ENCODE measurements at regions not wholly inside any gene's neighbourhood (a gene's known extent, or its start where the extent isn't known, plus 50 kb on each side); places are given as distances from the start of the nearest gene placed in this dataset.
A peak's percentile ranks its signal among the peaks of the same experiment; 100 is the strongest.

DNA sequence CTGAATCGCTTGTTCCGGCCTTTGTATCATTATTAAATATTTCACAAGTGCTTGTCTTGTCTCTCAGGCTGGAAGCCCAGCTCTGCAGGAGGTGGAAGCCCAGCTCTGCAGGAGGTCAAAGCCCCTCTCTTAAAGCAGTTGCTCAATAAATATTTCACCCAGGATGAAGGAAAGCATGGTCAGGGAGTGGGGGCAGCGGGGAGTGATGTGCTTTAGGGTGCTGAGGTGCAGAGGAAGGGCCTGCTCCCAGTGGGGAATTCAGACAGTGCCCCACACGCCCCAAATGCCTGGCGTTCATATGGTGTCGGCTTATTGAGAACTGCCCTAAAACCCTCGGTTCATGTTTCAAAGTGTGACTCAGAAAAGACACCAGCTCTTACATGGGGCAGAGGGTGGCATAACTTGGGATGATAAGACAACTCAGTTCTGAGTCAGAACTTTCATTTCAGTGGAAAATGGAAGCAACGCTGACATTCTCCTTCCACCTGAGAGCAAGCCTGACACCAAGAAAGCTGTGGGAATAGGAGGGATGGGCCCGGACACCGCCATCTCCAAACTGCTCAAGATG lies 114.3 kb upstream of the DAP start:
- no peak for DNase-seq

DNA sequence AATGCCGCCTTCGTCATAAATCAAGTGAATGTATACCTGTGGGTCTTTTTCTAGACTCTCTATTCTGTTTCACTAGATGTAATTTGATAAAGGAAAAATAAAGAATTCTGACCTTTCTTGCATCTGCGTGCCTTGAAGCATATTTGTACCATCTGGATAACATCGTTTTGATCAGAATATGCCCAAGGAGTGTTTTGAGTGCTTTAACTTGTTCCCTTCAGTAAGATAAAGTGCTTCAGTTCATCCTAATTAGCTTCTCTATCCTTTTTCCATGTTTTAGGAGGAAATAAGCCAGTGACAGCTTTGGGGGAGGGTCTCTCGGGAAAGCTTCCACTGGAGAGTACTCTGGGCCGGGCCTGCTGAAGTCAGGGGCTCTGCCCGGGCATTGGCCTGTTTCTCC lies 113.5 kb upstream of the DAP start:
- DNase-seq, result no peak

DNA sequence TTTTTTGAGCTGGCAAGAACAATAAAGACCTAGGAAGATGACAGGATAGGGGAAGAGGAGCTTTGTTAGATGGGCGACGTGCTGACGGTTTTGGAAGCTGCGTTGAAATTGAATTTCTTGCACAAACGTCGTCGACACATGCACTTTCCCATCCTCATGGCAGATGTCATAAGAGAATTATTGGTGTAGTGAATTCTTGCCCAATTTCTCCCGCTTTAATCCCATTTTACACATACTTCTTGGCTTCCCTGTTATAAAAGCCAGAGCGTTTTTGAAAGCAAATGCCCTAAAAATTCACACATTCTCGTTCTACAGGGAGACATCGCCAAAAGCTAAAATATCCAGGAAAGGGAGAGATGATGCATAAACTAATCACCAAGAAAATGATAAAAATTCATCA lies 109.8 kb upstream of the DAP start:
- DNase-seq, result no peak

DNA sequence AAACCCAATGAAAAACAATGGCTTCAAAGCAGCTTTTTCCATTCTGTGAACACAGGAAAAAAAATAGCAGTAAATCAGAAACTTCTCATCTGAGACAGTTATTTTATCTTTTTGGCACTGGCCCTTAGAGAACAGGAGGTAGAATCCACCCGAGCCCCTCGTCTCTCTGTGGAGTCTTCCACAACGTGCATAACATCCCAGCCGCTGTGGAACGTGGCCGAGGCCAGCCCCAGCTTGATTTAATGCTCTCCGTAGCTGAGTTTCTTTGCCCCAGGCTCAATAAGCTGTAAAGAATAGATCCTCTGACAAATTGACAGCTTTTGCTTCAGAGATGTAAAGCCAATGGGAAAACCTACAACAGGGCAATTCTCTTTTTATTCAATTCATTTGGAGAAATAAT lies 107.9 kb upstream of the DAP start:
- no peak for DNase-seq

DNA sequence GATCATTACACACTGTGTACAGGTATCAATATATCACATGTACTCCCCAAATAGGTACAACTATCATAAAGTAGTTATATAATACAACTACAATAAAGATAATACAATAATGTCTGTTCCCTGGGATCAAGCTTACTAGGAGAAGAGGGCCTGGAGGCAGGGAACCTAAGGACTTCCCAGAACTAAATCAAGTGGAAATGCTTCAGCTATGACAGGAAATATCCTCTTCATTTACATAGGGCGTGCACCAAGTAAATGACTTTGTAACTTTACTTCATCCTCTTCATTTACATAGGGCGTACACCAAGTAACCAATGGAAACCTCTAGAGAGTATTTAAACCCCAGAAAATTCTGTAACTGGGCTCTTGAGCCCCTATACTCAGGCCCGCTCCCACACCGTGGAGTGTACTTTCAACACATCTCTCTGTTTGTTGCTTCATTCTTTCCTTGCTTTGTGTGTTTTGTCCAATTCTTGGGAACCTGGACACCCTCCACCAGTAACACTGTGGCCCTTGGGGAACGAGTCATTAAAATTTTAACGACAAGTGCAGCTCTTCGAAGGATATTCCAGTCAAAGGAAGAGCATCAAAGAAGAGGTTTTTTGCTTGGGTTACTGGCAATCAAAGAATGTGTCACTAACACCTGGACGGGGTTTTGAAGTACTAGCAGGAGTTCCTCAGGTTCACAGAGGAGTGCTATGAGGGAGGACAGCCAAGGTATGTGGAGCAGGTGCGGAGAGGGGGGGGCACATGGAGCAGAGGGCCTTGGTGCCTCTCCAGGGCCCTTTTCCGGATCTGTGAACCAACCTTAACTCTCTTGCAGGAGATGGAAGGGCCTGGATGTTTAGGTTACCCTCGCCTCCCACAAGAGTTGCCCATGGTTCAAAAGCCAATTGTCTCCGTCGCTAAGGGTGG lies 106.6 kb upstream of the DAP start:
- no peak for DNase-seq

DNA sequence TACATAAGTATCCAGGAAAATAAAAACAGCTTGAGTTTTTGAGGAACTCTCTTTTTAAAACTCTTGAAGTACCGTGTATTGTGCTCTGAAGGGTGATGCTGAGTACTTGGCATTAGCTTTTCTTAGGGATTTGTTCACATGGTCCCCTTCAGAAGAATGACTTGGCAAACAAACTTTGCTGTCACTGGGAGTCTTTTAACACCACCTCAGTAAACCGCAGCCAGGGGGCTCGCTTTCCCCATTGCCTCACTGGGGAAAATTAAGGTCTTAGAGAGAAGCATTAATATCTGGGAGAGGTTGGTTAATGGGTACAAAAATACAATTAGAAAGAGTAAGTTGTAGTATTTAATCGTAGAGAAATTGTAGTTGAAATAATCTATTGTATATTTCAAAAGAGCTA lies 105.9 kb upstream of the DAP start:
- DNase-seq, result no peak

DNA sequence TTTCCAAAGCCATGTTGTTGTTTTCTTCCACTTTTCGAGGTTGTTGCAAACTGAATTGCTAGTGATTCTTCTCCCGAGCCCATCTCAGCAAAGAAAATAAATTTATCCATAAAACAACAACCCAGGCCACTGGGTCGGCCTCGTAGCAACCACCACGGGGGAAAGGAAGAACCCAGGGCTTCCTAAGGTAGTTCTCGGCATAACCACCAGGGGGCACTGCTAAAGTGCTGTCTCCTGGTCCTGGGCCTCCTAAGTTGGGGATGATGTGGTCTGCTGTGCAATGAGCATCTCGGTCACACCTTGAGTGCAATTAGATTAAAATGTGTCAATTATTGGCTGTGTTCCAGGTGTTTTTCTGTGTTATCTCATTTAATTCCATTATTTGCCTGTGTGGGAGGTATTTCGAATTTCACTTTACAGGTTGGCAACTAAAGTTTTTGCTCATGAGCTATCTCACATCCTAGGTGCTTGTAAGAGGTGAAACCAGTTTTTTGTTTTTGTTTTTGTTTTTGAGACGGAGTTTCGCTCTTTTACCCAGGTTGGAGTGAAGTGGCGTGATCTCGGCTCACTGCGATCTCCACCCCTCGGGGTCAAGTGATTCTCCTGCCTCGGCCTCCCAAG lies 102.8 kb upstream of the DAP start:
- DNase-seq, result peak; percentile 84

DNA sequence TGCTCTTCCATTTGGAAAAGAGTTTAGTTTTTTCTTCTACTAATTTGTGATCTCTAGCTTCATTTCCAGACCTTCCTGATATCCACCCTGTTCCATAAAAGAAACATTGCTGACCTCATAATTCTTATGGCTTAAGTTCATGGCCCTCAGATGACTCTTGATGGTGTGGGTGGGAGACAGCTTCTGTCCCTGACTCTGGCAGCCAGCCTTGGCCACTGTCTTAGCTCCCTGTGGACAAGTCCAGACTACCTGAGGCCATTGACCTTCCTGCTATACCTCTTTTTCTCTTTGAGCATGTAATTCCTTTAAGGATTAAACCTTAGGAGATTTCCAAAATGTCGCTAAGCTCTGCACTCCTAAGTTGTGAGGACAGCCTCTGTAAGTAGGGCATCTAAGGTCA lies 101.1 kb upstream of the DAP start:
- no peak for DNase-seq

DNA sequence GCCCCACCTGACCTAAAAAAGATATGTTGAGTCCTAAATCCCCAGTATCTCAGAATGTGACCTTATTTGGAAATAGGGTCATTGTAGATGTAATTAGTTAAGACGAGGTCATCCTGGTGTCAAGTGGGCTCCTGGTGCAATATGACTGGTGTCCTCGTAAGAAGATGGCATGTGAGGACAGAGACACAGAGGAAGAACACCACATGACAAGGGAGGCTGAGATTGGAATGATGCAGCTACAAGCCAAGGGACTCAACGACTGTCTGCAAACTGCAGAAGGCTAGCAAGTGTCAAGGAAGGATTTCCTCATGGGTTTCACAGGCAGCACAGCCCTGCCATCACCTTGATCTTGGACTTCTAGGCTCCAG lies 100.4 kb upstream of the DAP start:
- DNase-seq, result no peak

DNA sequence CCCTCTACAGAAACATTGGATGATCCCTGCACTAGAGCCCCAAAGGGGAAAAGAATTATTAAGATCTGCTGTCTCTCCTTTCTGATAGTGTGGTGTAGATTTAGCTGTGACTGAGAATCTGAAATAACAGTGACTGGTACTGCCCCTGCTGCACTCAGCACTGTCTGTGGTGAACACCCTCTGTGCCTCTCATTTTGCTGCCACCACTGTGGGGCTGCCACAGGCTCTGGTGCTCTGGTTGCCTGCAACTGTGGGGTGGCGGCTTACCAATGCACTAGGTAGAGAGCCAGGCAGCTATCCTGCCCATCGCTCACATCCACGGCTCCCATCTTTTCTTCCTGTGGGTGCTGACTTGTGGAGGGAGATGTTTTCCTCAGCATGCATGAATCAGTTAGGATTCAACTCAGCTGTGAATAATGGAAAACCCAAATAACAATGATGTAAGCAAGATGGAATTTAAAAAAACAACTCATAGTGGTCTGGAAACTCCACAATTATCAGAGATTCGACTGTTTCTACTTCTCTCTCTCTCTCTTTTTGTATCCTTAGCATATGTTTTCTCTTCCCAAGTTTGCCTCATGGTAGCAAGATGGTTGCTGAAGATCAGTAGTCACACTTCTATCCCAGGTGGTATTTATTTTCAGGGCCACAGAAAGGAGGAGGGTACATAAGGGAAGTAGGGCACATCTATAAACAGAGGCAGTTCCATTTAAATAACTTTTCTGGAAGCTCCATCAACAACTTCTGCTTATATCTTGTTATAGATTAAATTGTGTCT lies 99.8 kb upstream of the DAP start:
- DNase-seq, result no peak

DNA sequence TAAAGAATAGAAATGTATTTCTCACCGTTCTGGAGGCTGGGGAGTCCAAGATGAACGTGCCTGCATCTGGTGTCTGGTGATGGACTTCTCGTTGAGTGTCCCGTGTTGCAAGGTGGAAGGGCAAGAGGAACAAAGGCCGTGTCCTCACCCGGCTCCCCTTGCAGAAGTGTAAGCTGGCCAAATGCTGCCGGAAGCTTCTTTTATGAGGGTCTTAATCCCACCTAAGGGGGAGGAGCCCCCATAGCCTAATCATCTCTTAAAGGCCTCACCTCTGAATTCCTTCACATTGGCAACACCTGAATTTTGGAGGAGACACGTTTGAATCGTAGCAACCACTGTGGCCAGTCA lies 99.1 kb upstream of the DAP start:
- DNase-seq, result no peak

DNA sequence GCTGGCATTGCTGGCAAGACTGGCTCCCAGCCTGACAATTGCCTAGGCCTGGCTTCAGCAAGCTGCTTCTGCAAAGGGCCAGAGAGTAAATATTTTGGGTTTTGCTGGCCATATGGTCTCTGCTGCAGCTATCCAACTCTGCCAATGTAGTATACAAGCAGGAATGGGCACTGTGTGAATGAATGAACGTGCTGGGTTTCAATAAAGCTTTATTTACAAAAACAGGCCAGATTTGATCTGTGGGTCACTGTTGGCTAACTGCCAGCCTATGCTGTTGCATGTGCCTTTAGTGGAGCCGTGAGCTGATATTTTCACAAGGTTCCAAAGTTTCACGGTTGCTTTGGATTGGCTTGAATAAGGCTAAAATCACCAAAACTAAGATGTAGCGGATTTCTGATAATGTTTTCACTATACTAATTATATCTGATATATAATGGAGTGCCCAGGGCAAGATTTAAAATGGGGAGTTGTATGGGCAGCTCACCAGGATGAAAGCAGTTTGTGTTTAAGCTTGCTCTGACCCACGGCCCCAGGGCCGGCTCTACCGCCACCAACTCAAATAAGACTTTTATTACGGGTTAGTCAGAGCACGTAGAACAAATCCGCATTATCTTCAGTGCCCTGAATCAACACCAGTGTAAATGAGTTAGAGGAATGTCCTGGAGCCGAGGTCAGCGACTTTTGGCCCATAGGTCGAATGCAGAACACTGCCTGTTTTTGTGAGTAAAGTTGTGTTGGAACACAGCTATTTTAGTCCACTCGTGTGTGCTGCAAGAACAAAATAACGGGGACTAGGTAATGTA lies 98.6 kb upstream of the DAP start:
- DNase-seq, result no peak

DNA sequence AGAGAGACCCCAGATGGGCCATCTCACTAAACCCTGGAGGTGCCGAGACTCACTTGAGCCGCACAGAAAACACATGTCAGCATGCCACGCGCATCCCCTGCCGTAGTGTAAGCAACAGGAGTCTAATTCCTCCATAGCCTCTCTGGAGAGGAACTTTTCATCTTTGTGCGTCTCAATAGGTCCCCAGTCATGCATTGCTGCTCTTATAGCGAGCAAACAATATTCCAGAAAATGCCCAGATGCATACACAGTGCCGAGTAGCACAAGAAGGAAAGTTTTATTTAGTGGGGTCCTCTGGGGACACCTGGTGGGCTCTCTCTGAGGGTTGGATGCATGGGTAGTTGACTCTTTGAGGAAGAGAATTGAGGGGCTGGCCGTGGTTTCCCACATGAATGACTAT lies 97.9 kb upstream of the DAP start:
- no peak for DNase-seq

DNA sequence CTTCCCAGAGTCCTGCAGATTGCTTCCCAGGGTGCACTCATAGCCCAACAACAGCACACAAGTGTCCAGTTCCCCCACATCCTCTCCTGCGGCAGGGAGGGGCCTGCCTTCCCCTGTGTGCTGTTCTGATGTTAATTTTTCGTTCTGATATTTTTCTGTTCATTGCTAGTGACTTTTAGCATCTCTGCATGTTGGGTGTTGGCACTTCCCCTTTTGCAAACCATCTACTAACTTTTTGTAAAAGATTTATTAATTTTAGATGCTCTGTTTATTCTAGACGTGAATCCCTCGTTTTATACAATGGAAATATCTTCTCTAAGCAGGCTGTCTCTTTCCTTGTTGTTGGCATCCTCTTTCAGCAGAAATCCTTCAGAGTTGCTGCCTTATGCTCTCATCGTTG lies 97.3 kb upstream of the DAP start:
- DNase-seq, result no peak

DNA sequence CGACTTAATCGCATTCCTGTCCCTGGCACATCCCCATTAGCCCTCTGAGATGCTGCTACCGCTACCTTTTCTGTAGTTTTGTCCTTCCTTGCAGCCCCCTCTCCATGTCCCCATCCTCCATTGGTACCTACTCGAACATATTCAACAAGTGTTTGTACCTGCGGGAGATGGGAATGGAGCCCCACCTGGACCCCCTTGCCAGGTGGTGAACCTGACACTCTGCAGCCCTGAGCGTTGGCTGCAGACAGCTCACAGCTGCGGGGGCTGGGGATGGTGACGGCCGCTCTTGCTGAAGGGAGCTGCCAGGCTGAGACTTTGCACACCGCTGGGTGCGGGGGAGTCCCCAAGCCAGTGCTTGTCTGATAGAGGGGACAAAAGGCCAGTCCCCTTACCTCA lies 96.3 kb upstream of the DAP start:
- DNase-seq, result no peak

DNA sequence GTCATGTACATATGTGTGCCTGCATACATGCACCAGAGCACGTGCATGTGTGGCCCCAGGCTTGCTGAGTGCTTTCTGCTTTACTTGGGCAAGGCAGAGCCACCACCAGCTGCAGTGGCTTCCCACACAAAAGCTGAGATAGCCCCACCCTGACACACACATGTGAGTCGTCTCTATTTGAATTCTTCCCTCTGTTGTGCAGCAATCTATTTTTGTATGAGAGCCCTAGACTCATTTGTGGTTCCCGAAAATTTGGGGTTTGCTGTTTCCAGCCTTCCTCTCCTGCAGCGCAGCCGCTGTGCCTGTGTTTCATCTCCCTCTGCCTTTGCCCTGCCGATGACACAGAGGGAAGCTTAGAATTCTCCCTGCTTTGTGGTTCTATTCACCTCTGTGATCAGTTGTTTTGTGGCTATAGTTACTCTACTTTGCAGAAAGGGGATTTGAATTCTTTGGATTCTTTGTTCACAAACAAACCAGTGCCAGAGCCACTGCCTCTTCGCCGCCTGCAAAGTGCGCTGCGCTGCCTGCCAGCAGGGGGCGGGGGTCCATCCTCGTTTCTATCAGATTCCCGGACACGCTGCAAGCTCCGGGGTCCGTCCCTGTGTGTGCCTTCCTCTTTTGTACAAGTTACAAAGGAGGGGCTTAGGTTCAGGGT lies 95.8 kb upstream of the DAP start:
- DNase-seq, result peak; percentile 67

DNA sequence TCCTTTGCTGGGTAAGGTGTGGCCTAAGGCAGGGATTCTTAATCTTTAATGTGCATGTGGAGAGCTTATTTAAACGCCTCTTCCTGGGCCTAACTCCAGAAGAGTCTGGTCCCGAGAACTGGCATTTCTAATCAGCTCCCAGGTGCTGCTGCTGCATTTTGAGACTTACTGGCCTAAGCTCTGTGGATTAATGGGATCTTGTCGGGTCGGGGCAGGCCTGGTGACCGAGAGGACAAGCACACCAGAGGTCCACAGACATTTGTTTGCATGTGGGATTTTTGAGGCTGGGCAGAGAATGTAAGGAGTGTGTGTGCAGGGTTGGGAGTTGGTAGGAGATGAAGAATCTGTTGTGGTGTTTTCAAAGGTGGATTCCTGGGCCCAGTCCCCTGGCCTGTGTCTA lies 95.0 kb upstream of the DAP start:
- DNase-seq, result no peak

DNA sequence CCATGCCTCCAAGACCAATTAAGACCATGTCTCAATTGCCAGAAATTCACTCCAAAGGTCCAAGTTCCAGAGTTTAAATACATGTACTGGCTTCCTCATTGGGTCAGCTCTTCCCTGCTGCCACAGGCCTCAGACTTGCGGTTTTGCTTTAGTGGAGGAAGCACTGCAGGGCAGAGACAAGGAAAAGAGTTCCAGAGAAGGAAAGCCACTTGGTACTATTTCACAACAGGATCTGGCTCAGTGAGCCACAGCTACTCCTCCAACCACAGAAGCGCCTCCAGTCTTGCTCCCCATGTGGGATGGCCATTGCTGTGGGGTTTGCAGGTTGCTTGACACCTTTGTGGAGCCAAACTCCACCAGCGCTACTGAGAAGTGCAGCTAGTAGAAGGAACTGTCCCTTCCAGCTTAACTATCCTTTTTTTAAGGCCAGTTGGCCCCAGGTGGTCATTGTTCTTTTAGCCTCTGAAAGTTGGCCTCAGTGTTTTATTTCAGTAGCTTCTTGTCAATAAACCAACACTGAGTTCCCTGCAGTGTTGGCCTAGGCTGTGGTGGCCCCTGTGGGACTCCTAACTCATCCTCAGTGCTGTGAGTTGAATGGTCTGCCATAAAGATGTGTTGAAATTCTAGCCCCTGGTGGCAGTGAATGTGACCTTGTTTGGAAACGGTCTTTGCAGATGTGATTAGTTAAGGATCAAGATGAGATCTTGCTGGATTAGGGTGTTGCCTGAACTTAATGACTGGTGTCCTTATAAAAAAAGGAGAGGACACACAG lies 93.7 kb upstream of the DAP start:
- DNase-seq, result no peak

DNA sequence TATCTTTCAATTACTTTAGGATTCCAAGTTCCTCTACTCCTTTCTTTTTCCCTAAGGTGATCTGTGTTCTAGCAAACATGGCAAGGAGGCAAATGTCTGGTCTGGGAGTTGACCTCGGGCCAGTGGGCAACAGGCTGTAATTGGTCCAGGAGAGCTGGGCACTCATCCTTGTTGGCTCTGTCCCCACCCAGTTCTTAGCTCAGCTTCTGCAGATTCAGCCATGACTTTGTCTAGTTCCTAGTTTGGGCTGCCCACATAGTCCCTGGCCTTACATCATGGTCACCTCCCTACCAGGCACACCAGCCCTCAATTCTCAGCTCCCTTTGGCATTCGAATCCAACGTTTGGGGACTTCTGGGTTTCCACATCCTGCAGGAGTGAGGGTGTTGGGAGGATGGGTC lies 92.1 kb upstream of the DAP start:
- no peak for DNase-seq

DNA sequence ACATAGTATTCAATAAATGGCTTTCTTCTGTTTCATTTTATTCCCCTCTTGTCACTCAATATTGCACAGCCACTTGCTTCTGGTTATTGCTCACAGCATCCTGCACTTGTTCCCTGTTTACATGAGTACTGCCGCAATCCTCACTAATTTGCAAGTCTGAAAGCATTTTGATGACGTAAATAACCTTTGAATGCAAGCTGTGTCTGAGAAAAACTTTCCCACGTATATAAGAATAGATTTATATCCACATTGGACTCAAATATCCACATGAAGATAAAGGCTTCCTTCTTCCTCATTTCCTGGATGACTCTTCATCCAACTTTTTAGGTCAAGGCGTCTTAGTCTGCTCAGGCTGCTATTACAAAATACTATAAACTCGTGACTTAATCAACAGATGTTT lies 88.2 kb upstream of the DAP start:
- no peak for DNase-seq

DNA sequence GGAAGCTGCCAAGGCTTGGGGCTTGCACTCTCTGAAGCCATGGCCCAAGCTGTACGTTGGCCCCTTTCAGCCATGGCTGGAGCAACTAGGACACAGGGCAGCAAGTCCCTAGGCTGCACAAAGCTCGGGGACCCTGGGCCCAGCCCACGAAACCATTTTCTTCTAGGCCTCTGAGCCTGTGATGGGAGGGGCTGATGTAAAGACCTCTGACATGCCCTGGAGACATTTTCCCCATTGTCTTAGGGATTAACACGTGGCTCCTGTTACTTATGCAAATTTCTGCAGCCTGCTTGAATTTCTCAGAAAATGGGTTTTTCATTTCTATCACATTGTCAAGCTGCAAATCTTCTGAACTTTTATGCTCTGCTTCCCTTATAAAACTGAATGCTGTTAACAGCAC lies 83.0 kb upstream of the DAP start:
- no peak for DNase-seq

DNA sequence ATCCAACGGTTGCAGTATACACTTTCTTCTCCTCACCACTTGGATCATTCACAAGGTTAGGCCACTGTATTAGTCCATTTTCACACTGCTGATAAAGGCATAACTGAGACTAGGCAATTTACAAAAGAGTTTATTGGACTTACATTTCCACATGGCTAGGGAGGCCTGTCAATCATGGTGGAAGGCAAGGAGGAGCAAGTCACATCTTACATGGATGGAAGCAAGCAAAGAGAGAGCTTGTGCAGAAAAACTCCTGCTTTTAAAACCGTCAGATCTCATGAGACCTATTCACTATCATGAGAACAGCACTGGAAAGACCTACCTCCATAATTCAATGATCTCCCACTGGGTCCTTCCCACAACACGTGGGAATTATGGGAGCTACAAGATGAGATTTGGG lies 81.8 kb upstream of the DAP start:
- no peak for DNase-seq

All from activated effector memory CD4-positive, alpha-beta T cell treated with anti-CD3 and anti-CD28 coated beads, Interleukin-2, amount 50 U/mL, for 16 hours (primary cell).